ENCODE measurements at regions not wholly inside any gene's neighbourhood (a gene's known extent, or its start where the extent isn't known, plus 50 kb on each side); places are given as distances from the start of the nearest gene placed in this dataset.

DNA sequence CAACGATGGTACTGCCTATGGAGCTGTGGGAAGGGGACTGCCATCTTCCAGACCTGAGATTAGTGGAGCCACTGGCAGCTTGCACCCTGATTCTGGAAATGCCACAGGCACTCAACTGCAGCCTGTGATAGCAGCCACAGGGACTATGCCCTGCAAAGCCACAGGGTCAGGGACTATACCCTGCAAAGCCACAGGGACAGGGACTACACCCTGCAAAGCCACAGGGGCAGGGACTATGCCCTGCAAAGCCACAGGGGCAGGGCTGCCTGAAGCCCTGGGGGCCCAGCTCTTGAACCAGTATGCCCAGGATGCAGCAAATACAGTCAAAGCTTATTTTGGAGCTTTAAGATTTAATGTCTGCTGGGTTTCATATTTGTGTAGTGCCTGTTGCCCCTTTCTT lies 346.6 kb downstream of the C6orf118 start:
- TF ChIP-seq, protein P1, sequence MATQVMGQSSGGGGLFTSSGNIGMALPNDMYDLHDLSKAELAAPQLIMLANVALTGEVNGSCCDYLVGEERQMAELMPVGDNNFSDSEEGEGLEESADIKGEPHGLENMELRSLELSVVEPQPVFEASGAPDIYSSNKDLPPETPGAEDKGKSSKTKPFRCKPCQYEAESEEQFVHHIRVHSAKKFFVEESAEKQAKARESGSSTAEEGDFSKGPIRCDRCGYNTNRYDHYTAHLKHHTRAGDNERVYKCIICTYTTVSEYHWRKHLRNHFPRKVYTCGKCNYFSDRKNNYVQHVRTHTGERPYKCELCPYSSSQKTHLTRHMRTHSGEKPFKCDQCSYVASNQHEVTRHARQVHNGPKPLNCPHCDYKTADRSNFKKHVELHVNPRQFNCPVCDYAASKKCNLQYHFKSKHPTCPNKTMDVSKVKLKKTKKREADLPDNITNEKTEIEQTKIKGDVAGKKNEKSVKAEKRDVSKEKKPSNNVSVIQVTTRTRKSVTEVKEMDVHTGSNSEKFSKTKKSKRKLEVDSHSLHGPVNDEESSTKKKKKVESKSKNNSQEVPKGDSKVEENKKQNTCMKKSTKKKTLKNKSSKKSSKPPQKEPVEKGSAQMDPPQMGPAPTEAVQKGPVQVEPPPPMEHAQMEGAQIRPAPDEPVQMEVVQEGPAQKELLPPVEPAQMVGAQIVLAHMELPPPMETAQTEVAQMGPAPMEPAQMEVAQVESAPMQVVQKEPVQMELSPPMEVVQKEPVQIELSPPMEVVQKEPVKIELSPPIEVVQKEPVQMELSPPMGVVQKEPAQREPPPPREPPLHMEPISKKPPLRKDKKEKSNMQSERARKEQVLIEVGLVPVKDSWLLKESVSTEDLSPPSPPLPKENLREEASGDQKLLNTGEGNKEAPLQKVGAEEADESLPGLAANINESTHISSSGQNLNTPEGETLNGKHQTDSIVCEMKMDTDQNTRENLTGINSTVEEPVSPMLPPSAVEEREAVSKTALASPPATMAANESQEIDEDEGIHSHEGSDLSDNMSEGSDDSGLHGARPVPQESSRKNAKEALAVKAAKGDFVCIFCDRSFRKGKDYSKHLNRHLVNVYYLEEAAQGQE (IDR thresholded peaks at IDR 0.05; ENCODE audit: insufficient read depth in 1 of 2, low read depth in 2 of 2, low read length in 2 of 2), result no peak
- TF ChIP-seq POLR2AphosphoS5 (IDR thresholded peaks at IDR 0.05; ENCODE audit: low read depth, low read length) (no peak), FOXP2 (optimal IDR thresholded peaks at IDR 0.05; ENCODE audit: borderline replicate concordance, extremely low read depth, extremely low read length, insufficient read depth) (no peak), TAF1 (IDR thresholded peaks at IDR 0.05; ENCODE audit: borderline replicate concordance, insufficient read depth, low read length) (no peak), SIN3A (IDR thresholded peaks at IDR 0.05; ENCODE audit: borderline replicate concordance, insufficient read depth, low read length) (no peak)

DNA sequence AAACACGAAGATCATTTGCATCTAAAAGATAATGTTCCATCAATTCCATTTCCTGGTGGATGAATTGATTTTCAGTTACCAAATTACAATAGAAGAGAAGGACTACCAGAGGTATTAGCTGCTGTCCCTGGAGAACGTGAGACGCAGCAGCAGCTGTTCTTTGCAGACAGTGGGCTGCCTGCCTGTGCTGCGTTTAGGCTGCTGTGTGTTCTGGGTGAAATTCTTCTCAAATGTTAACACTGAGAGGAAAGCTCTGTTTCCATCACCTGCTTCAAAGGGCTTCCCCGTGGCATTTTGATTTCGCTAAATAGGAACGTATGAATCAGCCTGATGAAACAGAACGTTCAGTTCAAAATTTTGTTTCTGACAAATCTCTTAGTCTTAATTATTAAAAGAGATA lies 362.2 kb downstream of the C6orf118 start:
- TF ChIP-seq, protein P1 (IDR thresholded peaks at IDR 0.05; ENCODE audit: insufficient read depth in 1 of 2, low read depth in 2 of 2, low read length in 2 of 2), result no peak
- TF ChIP-seq SIN3A (IDR thresholded peaks at IDR 0.05; ENCODE audit: borderline replicate concordance, insufficient read depth, low read length), result no peak
- no peak for TF ChIP-seq TAF1 (IDR thresholded peaks at IDR 0.05; ENCODE audit: borderline replicate concordance, insufficient read depth, low read length)
- TF ChIP-seq POLR2AphosphoS5 (IDR thresholded peaks at IDR 0.05; ENCODE audit: low read depth, low read length), result no peak
- no peak for TF ChIP-seq FOXP2 (optimal IDR thresholded peaks at IDR 0.05; ENCODE audit: borderline replicate concordance, extremely low read depth, extremely low read length, insufficient read depth)

GRCh38 chr6:164942271-164942670 lies 367.1 kb downstream of the C6orf118 start:
- TF ChIP-seq SIN3A (IDR thresholded peaks at IDR 0.05; ENCODE audit: borderline replicate concordance, insufficient read depth, low read length) (no peak), FOXP2 (optimal IDR thresholded peaks at IDR 0.05; ENCODE audit: borderline replicate concordance, extremely low read depth, extremely low read length, insufficient read depth) (no peak)

GRCh38 chr6:164929408-164929977 lies 379.9 kb downstream of the C6orf118 start:
- TF ChIP-seq, protein P1 (IDR thresholded peaks at IDR 0.05; ENCODE audit: insufficient read depth in 1 of 2, low read depth in 2 of 2, low read length in 2 of 2), result no peak
- TF ChIP-seq TAF1 (IDR thresholded peaks at IDR 0.05; ENCODE audit: borderline replicate concordance, insufficient read depth, low read length), result no peak
- no peak for TF ChIP-seq SIN3A (IDR thresholded peaks at IDR 0.05; ENCODE audit: borderline replicate concordance, insufficient read depth, low read length)
- TF ChIP-seq FOXP2 (optimal IDR thresholded peaks at IDR 0.05; ENCODE audit: borderline replicate concordance, extremely low read depth, extremely low read length, insufficient read depth), result no peak
- TF ChIP-seq POLR2AphosphoS5 (IDR thresholded peaks at IDR 0.05; ENCODE audit: low read depth, low read length), result no peak

GRCh38 chr6:164928728-164929407 lies 380.5 kb downstream of the C6orf118 start:
- TF ChIP-seq, protein P1 (IDR thresholded peaks at IDR 0.05; ENCODE audit: insufficient read depth in 1 of 2, low read depth in 2 of 2, low read length in 2 of 2), result no peak
- TF ChIP-seq TAF1 (IDR thresholded peaks at IDR 0.05; ENCODE audit: borderline replicate concordance, insufficient read depth, low read length), result no peak
- no peak for TF ChIP-seq POLR2AphosphoS5 (IDR thresholded peaks at IDR 0.05; ENCODE audit: low read depth, low read length)
- TF ChIP-seq SIN3A (IDR thresholded peaks at IDR 0.05; ENCODE audit: borderline replicate concordance, insufficient read depth, low read length), result no peak
- no peak for TF ChIP-seq FOXP2 (optimal IDR thresholded peaks at IDR 0.05; ENCODE audit: borderline replicate concordance, extremely low read depth, extremely low read length, insufficient read depth)
